ENCODE measurements at regions not wholly inside any gene's neighbourhood (a gene's known extent, or its start where the extent isn't known, plus 50 kb on each side); places are given as distances from the start of the nearest gene placed in this dataset.
A peak's percentile ranks its signal among the peaks of the same experiment; 100 is the strongest.

DNA sequence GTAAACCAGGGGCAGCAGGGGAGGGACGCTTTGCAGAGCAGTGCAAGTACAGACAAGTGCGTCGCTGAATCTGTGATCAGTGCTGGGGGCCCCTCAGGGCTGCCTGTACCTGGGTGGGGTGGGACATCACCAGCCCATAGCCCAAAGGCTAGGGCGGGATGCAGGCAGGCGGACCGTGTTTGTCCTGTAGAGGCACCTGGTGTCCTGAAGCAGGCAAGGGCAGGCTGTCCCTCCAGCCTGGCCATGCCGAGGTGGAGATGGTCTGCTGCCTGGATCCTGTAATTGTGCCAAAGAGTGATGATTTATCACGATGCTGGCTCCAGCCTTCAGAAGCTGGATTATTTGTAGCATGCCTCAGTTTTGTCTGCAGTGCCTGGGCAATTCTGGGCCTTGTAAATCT lies 137.9 kb upstream of the GSE1 start:
- TF ChIP-seq EZH2phosphoT487 (IDR thresholded peaks at IDR 0.05; ENCODE audit: insufficient read depth, low read depth) (no peak), EZH2 (IDR thresholded peaks at IDR 0.05; ENCODE audit: insufficient read depth, poor library complexity, severe bottlenecking) (no peak)
- Histone ChIP-seq H3K9me2 (ENCODE audit: insufficient read depth) (no peaks in the 10 kb centered on the region), H3K4me2 (ENCODE audit: unreplicated experiment) (no peak overlapping the region), H3K36me3 (ENCODE audit: low read depth) (no peaks in the 10 kb centered on the region), H3K9me3 (ENCODE audit: low read depth) (no peaks in the 10 kb centered on the region), H4K20me1 (ENCODE audit: insufficient read depth) (no peaks in the 10 kb centered on the region), H3K9ac (no peak overlapping the region), H3F3A (ENCODE audit: insufficient read depth) (no peaks in the 10 kb centered on the region), H3K4me1 (ENCODE audit: insufficient read depth) (peaks cover 17% of the 10 kb centered on the region; the same call in 1 of the 2 replicates), H3K79me2 (ENCODE audit: insufficient read depth) (peaks cover 19% of the 10 kb centered on the region), H2AFZ (no peak overlapping the region), H3K27ac (no peak overlapping the region), H3K4me3 (no peak overlapping the region), H3K27me3 (replicated peaks; ENCODE audit: insufficient read depth) (no peaks in the 10 kb centered on the region)
- 57 to 62% methylated on average over 8 of the region's 8 CpGs for WGBS, 2 experiments (ENCODE audit: low coverage in 1 of 2, low lambda C conversion rate in 2 of 2, missing lambda C conversion rate in 2 of 2)
- peak; percentile 25 for DNase-seq
- in situ Hi-C loops (cut with MboI), result no loop called here

DNA sequence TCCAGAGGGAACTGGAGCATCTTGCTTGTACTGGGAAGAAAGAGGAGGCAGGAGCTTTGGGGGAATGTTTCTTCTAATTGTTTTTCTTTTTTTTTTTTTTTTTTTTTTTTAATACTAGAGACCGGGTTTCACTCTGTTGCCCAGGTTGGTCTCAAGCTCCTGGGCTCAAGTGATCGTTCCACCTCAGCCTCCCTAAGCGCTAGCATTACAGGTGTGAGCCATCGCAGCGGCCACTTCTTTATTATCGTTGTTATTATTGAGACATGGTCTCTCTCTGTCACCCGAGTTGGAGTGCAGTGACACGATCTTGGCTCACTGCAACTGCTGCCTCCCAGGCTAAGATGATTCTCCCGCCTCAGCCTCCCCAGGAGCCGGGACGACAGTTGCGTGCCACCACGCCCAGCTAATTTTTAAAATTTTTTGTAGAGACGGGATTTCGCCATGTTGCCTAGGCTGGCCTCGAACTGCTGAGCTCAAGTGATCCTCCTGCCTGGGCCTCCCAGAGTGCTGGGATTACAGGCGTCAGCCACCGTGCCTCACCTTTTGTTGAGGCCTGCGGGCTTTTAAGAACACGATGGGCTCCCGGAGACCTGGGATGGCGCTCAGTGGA lies 137.3 kb upstream of the GSE1 start:
- Histone ChIP-seq H3K36me3 (ENCODE audit: low read depth) (no peaks in the 10 kb centered on the region), H3K9ac (no peak overlapping the region), H3K27me3 (replicated peaks; ENCODE audit: insufficient read depth) (no peaks in the 10 kb centered on the region), H3K4me3 (no peak overlapping the region), H3K4me2 (ENCODE audit: unreplicated experiment) (no peak overlapping the region), H3F3A (ENCODE audit: insufficient read depth) (no peaks in the 10 kb centered on the region), H3K79me2 (ENCODE audit: insufficient read depth) (peaks cover 19% of the 10 kb centered on the region), H4K20me1 (ENCODE audit: insufficient read depth) (no peaks in the 10 kb centered on the region), H3K4me1 (ENCODE audit: insufficient read depth) (peaks cover 17% of the 10 kb centered on the region; the same call in 1 of the 2 replicates), H3K9me3 (ENCODE audit: low read depth) (no peaks in the 10 kb centered on the region), H3K27ac (no peak overlapping the region), H2AFZ (no peak overlapping the region), H3K9me2 (ENCODE audit: insufficient read depth) (no peaks in the 10 kb centered on the region)
- no peak for TF ChIP-seq EZH2 (IDR thresholded peaks at IDR 0.05; ENCODE audit: insufficient read depth, poor library complexity, severe bottlenecking)
- TF ChIP-seq EZH2phosphoT487 (IDR thresholded peaks at IDR 0.05; ENCODE audit: insufficient read depth, low read depth), result no peak
- 88 to 92% methylated on average over 22 of the region's 22 CpGs for WGBS, 2 experiments (ENCODE audit: low coverage in 1 of 2, low lambda C conversion rate in 2 of 2, missing lambda C conversion rate in 2 of 2)
- in situ Hi-C loops (cut with MboI), result no loop called here
- no peak for DNase-seq

DNA sequence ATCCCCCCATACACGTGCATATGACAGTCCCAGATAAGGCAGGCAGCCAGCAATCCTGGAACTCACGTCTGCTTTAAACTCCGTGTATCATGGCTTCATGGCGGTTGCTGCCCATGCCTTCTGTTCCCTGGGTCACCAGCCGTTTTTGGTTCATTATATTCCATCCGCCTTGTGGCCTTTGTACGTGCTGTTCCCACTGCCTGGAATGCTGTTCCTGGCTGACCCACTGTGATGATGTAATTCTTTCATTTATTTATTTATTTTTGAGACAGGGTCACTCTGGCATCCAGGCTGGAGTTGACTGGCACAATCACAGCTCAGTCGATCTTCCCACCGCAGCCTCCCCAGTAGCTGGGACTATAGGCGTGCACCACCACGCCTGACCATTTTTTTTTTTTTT lies 136.7 kb upstream of the GSE1 start:
- no peak overlapping the region for H3K27ac ChIP-seq
- no peak for TF ChIP-seq EZH2phosphoT487 (IDR thresholded peaks at IDR 0.05; ENCODE audit: insufficient read depth, low read depth)
- no peak for TF ChIP-seq EZH2 (IDR thresholded peaks at IDR 0.05; ENCODE audit: insufficient read depth, poor library complexity, severe bottlenecking)
- H4K20me1 ChIP-seq (ENCODE audit: insufficient read depth), result no peaks in the 10 kb centered on the region

DNA sequence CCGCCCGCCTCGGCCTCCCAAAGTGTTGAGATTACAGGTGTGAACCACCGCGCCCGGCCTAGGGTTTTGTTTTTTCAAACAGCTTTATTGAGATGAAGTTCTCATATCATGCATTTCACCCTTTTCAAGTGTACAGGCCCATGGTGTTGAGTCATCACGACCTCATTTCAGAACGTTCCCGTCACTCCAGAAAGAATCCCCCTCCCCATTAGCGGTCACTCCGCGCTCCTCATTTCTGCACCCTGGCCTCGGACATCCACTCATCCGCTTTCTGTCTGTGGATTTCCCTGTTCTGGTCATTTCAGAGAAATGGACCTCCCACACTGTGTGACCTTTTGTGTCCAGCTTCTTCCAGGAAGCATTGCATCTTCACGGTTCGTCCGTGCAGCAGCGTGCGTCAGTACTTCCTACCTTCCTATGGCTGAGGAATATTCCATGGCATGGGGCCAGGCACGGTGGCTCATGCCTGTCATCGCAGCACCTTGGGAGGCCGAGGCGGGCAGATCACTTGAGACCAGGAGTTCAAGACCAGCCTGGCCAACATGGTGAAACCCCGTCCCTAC lies 135.2 kb upstream of the GSE1 start:
- H3K9me3 ChIP-seq (ENCODE audit: low read depth), result no peaks in the 10 kb centered on the region
- in situ Hi-C loops (cut with MboI), result no loop called here
- 87% methylated on average over 22 to 23 of the region's 24 CpGs for WGBS, 2 experiments (ENCODE audit: low coverage in 1 of 2, low lambda C conversion rate in 2 of 2, missing lambda C conversion rate in 2 of 2)
- H3K27me3 ChIP-seq (replicated peaks; ENCODE audit: insufficient read depth), result no peaks in the 10 kb centered on the region
- peaks cover 6% of the 10 kb centered on the region; the same call in 1 of the 2 replicates for H3K79me2 ChIP-seq (ENCODE audit: insufficient read depth)
- H4K20me1 ChIP-seq (ENCODE audit: insufficient read depth), result no peaks in the 10 kb centered on the region
- TF ChIP-seq EZH2 (IDR thresholded peaks at IDR 0.05; ENCODE audit: insufficient read depth, poor library complexity, severe bottlenecking), result no peak
- TF ChIP-seq EZH2phosphoT487 (IDR thresholded peaks at IDR 0.05; ENCODE audit: insufficient read depth, low read depth), result no peak
- no peak overlapping the region for H3K4me3 ChIP-seq
- H2AFZ ChIP-seq, result no peak overlapping the region
- no peaks in the 10 kb centered on the region for H3K9me2 ChIP-seq (ENCODE audit: insufficient read depth)
- no peak for DNase-seq
- H3K4me1 ChIP-seq (ENCODE audit: insufficient read depth), result peaks cover 17% of the 10 kb centered on the region; the same call in 1 of the 2 replicates
- H3K9ac ChIP-seq, result no peak overlapping the region
- H3K4me2 ChIP-seq (ENCODE audit: unreplicated experiment), result no peak overlapping the region
- no peaks in the 10 kb centered on the region for H3K36me3 ChIP-seq (ENCODE audit: low read depth)
- H3K27ac ChIP-seq, result no peak overlapping the region
- no peaks in the 10 kb centered on the region for H3F3A ChIP-seq (ENCODE audit: insufficient read depth)

More for the DNA sequence above, 136.7 kb upstream of the GSE1 start:
- H3K4me3 ChIP-seq, result no peak overlapping the region
- in situ Hi-C loops (cut with MboI), result no loop called here
- H3K4me2 ChIP-seq (ENCODE audit: unreplicated experiment), result no peak overlapping the region
- H3K27me3 ChIP-seq (replicated peaks; ENCODE audit: insufficient read depth), result no peaks in the 10 kb centered on the region
- H3F3A ChIP-seq (ENCODE audit: insufficient read depth), result no peaks in the 10 kb centered on the region
- no peaks in the 10 kb centered on the region for H3K9me2 ChIP-seq (ENCODE audit: insufficient read depth)
- no peaks in the 10 kb centered on the region for H3K36me3 ChIP-seq (ENCODE audit: low read depth)
- no peak for DNase-seq
- no peak overlapping the region for H2AFZ ChIP-seq
- peaks cover 16% of the 10 kb centered on the region for H3K79me2 ChIP-seq (ENCODE audit: insufficient read depth)
- peaks cover 17% of the 10 kb centered on the region; the same call in 1 of the 2 replicates for H3K4me1 ChIP-seq (ENCODE audit: insufficient read depth)
- 88 to 91% methylated on average over 11 of the region's 11 CpGs for WGBS, 2 experiments (ENCODE audit: low coverage in 1 of 2, low lambda C conversion rate in 2 of 2, missing lambda C conversion rate in 2 of 2)
- no peaks in the 10 kb centered on the region for H3K9me3 ChIP-seq (ENCODE audit: low read depth)
- H3K9ac ChIP-seq, result no peak overlapping the region
